DMS53 treated with DMSO at 0.1 percent for 48 hours (cell line): ENCODE measurements at regions not wholly inside any gene's neighbourhood (a gene's known extent, or its start where the extent isn't known, plus 50 kb on each side); places are given as distances from the start of the nearest gene placed in this dataset.
"Not testable (repeated sequence)": the region's sequence is repeated elsewhere in the genome, so short reads cannot be mapped to it uniquely, and the experiment has no call there.

ENCODE experiments used
- DNase-seq: peaks from one replicate; lab custom pipeline; 2025; ENCODE audit not compliant: unreplicated experiment; lab: John Stamatoyannopoulos, UW

DNA sequence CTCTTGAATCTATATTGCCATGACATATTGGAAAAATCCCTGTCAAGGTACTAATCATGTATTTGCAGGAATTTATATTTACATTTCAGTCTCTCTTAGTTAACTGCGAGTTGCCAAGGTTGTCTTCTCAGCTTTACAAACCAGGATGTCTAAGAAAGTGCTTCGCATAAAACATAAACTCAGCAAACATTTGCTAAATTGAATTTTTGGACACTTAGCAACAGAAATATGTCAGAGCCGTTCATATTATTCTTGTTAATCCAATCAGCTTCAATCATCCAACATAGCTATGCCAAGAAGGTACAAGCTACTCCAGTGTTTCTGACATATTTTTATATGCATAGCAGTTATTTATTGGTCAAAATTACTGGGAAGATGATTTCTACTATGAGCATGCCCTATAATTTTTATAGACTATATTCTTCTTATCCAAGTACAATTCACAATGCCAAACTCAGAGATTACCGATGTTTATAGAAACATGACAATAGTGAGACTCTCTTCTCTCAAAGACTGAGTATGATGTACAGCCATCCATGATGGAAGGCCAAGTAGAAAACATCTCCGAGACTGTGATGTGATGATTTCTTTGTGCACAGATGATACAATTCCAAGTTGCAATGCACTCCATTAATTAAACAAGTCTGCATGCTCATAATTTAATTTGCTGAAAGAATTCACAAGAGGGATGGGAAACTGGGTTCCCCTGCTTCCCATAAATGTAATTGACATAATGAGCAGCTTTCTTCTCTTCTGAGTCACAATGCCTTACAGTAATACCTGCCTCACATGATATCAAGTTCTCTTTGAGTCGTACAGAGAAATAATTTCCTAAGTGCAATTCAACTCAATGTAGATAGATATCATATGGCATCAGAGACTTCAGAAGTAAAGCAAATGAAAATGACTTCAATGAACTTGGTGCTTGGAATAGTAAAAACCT, 776.3 kb downstream of the EFNB2 start:
- DNase-seq, result no peak

DNA sequence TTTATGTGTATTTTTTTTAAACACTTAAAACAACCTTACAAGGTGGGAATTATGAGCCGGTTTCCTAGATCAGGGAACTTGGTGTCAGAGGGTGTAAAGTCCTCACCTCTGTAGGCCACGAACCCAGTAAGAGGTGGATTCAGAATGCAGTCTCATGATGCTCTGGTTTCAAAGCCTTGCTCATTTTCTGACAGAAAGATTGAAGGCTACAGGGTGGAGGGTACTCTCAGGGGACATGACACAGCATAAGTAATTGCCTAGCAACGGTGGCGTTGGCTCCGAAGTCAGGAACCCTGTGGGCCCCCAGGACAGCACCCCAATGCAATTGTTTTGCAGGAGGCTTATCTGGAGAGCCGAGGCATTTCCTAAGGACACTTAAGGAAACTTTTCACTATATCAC, 794.7 kb downstream of the EFNB2 start:
- DNase-seq, result no peak

DNA sequence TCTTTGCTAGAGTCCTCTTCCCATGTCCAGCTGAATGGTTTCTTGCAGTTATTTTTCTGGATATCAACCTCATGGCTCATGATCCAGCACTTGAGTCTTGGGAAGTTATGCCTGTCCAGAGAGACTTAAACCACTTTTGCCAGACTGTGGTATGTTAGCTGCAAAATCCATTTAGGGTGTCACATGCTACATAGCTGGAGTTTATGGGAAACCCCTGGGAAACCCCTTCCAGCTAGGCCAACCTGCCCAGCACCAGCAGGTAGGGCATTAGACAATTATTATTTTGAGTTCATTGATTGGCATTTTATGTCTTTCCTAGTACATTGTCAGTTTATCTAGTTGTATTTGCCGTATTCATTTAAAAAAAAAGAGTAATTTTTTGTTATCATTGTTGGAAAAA, 797.8 kb downstream of the EFNB2 start:
- DNase-seq, result no peak

DNA sequence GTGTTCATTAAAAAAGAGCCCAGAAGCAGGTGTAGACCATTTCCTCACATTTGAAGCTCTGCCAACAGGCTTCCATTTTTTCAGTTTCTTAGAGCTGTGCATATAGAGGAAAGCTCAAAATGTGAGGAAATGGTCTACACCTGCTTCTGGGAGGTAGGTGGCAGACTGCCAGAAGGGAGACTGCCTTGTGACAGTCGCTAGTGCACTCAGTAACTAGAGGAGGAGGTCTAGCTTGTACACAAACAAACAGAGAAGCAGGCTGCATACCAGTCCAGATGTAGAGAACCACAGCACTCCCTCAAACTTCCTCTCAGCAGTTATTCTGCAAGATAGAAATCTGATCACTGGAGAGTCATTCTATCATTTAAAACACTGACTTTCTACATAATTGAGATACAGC, 800.2 kb downstream of the EFNB2 start:
- DNase-seq, result peak; percentile 7

DNA sequence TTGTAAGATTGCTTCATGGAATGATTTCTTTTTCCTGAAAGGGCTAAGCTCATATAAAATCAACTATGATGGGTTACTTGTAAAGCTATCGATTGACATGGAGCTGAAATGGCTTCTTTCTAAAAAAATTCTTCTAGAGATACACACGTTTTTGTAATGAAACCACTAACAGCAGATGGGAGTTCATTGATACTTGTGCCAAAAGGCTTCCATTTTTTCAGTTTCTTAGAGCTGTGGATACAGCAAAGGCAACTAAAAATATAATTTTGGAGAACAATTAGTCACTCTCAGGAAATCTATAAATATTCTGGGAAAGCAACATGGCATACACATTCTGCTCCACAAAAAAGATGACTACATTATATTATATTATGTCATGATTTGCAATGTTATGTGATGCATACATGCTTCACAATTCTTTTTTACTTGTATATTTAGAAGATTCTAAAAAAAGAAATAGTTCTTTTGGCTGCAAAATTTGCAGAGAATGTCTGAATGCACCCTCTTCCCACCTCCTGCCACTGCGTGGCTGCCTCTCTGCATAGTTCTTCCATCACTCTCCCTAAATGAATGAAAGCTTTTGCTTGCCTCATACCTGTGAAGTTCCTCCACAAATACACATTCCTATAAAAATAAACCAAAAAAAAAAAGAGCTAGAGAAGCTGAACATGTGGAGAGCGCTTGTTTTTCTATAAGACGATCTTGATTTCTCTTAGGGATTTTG, 802.5 kb downstream of the EFNB2 start:
- no peak for DNase-seq

GRCh38 chr13:105725887-105726286, 809.6 kb downstream of the EFNB2 start:
- DNase-seq, result no peak

DNA sequence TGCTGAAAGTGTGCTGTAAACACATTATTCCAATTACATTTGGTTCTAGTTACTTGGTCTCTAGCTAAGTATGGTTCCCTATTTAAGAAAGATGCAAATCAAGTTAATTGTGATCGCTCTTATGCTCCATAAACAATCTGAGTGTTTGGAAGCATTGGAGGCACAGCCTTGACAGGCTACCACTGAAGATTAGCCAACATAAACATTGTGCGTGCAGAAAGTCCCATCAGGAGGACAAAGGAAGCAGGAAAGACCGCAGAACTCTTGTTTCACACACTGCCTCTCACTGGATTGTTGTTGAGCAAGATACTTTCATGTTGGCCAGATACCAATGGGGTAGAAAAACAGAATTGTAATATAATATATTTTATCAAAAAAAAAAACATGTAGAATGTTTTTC, 814.4 kb downstream of the EFNB2 start:
- DNase-seq, result no peak

DNA sequence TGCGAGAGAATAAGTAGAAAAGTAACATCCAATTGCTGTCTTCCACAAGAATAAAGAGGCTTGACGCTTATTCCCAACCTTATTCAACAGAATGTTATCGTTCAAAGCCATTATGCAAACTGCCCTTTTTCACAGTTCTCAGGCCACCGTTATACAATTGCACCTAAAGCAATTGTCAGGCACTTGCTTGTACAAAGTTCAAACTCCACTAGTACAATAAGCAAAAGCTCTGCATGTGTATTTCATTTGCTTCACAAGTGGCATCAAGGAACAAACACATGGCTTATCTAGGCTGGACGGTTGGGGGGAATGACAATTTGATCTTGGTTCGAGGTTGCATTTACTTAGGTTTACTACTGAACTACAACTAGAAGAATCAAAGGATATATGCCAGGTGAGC, 815.6 kb downstream of the EFNB2 start:
- no peak for DNase-seq

DNA sequence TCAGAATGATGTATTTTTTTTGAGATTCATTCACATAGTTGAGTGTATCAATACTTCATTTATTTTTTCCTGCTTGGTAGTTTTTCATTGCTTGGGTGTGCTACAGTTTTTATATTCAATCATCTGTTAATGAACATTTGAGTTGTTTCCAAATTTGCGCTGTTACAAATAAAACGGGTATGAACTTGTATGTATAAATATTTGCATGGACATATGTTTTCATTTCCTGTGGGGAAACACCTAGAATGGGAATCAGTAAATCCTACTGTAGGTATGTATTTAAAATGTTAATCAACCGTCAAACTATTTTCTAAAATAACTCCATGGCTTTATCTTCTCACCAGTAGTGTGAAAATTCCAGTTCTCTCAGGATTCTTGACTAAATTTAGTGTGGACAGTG, 826.3 kb downstream of the EFNB2 start:
- no peak for DNase-seq

DNA sequence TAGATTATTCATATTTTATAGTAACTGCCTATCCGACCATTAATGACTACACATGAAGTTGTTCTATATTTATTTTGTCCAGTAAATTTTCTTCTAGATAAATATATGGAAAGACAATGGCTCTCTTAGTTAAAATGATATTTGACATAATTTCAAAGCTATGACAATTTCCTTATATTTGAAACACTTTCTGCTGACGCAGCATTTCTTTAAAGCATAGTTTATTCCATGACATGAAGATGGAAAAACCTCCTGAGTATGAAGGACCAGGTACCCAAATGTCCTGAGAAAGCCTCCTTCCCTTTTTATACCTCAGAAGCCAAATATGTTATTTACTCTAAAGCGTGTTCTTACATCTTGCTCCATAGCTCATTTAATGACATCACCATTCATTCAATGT, 831.6 kb downstream of the EFNB2 start:
- no peak for DNase-seq

GRCh38 chr13:105702441-105702840, 833.0 kb downstream of the EFNB2 start:
- DNase-seq, result no peak

DNA sequence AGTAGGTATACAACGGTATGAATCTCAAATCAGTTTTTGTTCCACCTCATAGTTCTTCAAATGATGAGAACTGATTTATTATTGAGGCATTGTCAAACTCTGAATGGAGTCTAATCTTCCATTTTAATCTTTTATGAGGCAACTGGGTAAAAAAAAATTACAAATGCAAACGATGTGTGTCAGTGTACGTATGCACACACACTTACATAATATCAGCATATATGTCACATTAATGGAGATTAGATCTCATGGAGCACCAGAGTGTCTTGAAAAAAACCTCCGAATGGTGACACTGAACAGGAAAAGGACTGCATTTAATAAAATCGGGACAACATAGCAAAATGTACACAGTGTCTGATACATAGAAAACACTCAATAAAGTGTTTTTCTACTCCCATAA, 842.7 kb downstream of the EFNB2 start:
- DNase-seq, result no peak

DNA sequence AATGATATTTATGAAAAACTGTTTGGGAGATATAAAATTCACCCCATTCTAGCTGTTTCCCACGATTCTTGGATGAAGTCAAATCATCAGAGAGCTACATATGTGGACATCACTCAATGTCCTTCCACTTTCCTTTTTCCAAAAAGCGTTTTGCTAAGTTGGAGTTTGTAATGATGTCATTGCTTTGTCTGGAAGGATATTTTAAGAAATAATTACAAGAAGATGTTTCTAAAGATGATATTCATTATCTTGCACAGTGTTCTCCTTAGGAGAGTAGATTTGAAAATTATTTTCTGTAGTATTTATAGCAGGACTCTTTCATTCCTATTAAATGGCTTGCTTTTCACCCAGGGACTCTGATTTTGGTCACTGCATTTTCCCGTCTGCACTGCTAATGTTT, 851.2 kb downstream of the EFNB2 start:
- DNase-seq, result no peak

DNA sequence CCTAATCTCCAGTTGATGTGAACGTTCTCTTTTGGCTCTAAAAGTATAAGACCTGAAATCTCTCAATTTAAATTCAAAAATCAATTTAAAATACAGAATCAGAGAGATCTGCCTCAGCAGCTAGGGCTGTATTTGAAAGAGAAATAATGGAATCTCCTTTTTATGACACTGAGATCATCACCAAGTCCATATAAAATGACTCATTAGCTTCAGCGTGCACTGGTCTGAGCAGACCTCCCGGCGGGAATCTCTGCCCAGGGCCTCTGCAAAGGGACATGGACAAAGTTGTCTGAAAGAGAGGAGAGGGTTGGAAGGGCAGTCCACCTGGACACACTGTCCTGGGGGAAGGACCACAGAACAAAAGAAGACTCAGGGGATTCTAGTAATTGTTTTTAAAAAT, 855.6 kb downstream of the EFNB2 start:
- no peak for DNase-seq

- no peak for DNase-seq
These were observed 857.4 kb downstream of the EFNB2 start for GRCh38 chr13:105678072-105678471.

- DNase-seq, result no peak
These were observed 862.6 kb downstream of the EFNB2 start for GRCh38 chr13:105672881-105673280.

DNA sequence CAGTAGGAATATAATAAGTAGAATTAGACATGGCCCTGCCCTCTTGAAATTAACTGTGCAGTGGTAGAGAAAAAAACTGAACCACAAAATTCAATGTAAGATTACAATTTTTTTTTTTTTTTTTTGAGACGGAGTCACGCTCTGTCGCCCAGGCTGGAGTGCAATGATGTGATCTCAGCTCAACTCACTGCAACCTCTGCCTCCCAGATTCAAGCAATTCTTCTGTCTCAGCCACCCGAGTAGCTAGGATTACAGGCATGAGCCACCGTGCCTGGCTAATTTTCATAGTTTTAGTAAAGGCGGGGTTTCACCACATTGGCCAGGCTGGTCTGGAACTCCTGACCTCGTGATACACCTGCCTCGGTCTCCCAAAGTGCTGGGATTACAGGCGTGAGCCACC, 864.3 kb downstream of the EFNB2 start:
- DNase-seq, result not testable (repeated sequence)

DNA sequence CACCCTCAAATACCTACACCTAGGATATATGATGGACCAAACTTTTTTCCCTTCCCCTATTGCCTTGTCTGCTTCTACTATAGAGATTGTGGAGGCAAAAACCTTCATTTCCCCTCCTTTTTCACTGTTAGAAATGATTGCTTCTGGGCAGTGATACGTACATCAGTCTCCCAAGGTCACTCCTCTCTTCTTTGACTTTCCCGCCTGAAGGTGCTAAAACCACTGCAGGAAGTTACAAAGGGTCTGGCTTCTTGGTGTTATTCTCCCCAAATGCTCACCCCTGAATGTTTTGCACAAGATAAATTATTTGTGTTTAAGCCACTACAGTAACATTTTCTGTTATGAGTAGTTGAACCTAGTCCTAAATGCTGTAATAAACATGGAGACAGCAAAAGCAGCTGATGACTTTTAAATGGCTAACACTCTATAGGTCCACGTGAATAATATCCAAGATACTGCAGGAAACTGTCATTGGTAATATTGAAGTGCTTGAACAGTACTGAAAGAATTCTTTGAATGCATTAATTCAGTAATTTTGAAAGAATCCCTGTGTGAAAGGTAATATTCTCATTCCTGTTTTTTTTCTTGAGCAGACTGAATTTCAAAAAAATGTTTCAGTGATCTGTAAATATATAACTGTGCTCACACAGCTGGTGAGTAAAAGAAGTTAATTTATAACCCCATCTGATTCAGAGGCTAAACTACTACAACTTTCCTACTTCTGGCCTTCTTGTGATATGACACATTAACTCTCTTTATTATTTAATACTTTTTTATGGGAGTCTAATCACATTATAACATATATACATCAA, 865.1 kb downstream of the EFNB2 start:
- DNase-seq, result no peak

DNA sequence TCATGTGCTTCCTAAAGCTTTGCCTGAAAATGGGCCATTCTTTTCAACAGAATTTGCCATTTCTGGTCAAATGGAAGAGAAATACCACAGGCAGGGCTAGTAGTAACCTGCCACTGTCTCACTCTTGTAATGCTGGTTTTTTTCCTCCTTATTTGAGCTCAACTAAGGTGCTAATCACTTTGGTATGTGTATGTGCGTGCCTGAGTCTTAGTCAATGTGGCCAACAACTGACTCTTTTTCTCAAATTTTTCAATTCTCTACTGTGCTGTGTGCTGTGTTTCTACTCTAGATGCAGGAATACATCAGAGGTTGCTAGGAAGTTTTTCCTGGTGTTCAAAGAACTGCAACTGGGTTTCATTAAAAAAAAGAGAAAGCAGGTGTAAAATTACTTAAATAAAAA, 870.2 kb downstream of the EFNB2 start:
- no peak for DNase-seq

DNA sequence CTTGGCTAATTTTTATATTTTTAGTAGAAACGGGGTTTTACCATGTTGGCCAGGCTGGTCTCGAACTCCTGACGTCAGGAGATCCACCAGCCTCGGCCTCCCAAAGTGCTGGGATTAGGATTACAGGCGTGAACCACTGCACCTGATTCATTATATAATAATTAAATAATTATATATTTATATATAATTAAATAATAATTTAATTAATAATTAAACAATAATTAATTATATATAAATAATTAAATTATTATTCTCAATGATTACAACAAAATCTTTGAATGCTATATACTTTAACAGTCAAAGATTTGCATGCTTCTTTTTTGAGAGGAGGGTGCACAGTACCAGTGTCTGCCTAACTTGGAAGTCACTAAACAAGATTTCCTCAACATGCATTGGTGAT, 872.3 kb downstream of the EFNB2 start:
- DNase-seq, result no peak

- DNase-seq, result no peak
These were observed 874.9 kb downstream of the EFNB2 start for GRCh38 chr13:105660561-105660960.

GRCh38 chr13:105658431-105658830, 877.0 kb downstream of the EFNB2 start:
- no peak for DNase-seq
